DMS53 treated with DMSO at 0.1 percent for 48 hours (cell line): ENCODE measurements at regions not wholly inside any gene's neighbourhood (a gene's known extent, or its start where the extent isn't known, plus 50 kb on each side); places are given as distances from the start of the nearest gene placed in this dataset.

Experiments
- DNase-seq: peaks from one replicate; lab custom pipeline; 2025; ENCODE audit not compliant: unreplicated experiment; lab: John Stamatoyannopoulos, UW

- DNase-seq = no peak
Measured at GRCh38 chr13:103178986-103179943, 113.0 kb upstream of the SLC10A2 start.

GRCh38 chr13:103174966-103175365 lies 108.7 kb upstream of the SLC10A2 start:
- DNase-seq = no peak

GRCh38 chr13:103168901-103169508 lies 102.8 kb upstream of the SLC10A2 start:
- DNase-seq = no peak

- DNase-seq = no peak
Measured at GRCh38 chr13:103164251-103164650, 98.0 kb upstream of the SLC10A2 start.

GRCh38 chr13:103161476-103161875 lies 95.3 kb upstream of the SLC10A2 start:
- no peak for DNase-seq

- DNase-seq = no peak
Measured at GRCh38 chr13:103157434-103158145, 91.4 kb upstream of the SLC10A2 start.

- no peak for DNase-seq
Measured at GRCh38 chr13:103157016-103157415, 90.8 kb upstream of the SLC10A2 start.

GRCh38 chr13:103156346-103156998 lies 90.3 kb upstream of the SLC10A2 start:
- no peak for DNase-seq

GRCh38 chr13:103153466-103153865 lies 87.2 kb upstream of the SLC10A2 start:
- DNase-seq = no peak

GRCh38 chr13:103147961-103148360 lies 81.7 kb upstream of the SLC10A2 start:
- DNase-seq = no peak

- no peak for DNase-seq
Measured at GRCh38 chr13:103145442-103145841, 79.2 kb upstream of the SLC10A2 start.

- no peak for DNase-seq
Measured at GRCh38 chr13:103143432-103143831, 77.2 kb upstream of the SLC10A2 start.

- no peak for DNase-seq
Measured at GRCh38 chr13:103142151-103142550, 75.9 kb upstream of the SLC10A2 start.

- no peak for DNase-seq
Measured at GRCh38 chr13:103140001-103140671, 73.9 kb upstream of the SLC10A2 start.

- no peak for DNase-seq
Measured at GRCh38 chr13:103134271-103134670, 68.1 kb upstream of the SLC10A2 start.

- DNase-seq = no peak
Measured at GRCh38 chr13:103133556-103133955, 67.3 kb upstream of the SLC10A2 start.

- no peak for DNase-seq
Measured at GRCh38 chr13:103130681-103131210, 64.5 kb upstream of the SLC10A2 start.

- DNase-seq = no peak
Measured at GRCh38 chr13:103130146-103130545, 63.9 kb upstream of the SLC10A2 start.
